MCF 10A (cell line): ENCODE measurements at regions not wholly inside any gene's neighbourhood (a gene's known extent, or its start where the extent isn't known, plus 50 kb on each side); places are given as distances from the start of the nearest gene placed in this dataset.
"Not testable (repeated sequence)": the region's sequence is repeated elsewhere in the genome, so short reads cannot be mapped to it uniquely, and the experiment has no call there.

Experiments used
- BruUV-seq: library from RNA; stranded (reverse); fragments of 400-500 nt; replicated peaks from 2 replicates; lab custom pipeline; 2021; lab: Mats Ljungman, UMichigan
- CTCF ChIA-PET: fragments of 300-600 bp; sonication (Branson Sonifier 250); formaldehyde crosslinking; extraction: SDS; loops from one replicate; lab custom pipeline; 2021; ENCODE audit warnings: antibody characterized with exemption, inconsistent platforms; lab: Yijun Ruan, JAX
- POLR2A ChIA-PET: fragments of 300-600, 350-650 bp; sonication (Branson Sonifier 250); formaldehyde crosslinking; extraction: SDS; loops from one replicate; lab custom pipeline; 2020; ENCODE audit warnings: antibody characterized with exemption, inconsistent platforms; lab: Yijun Ruan, JAX
- DNase-seq: peaks from one replicate; pipeline ENCODE4 v3.0.0-alpha.2; 2018; ENCODE audit not compliant: unreplicated experiment
- H3K27ac Mint-ChIP-seq: one replicate; pipeline ENCODE4 v1.8.0; 2022; ENCODE audit warnings: mild to moderate bottlenecking, low read depth, mixed read lengths; ENCODE audit not compliant: unreplicated experiment
- H3K27me3 Mint-ChIP-seq: one replicate; pipeline ENCODE4 v1.8.0; 2022; ENCODE audit warnings: mixed read lengths; ENCODE audit not compliant: insufficient read depth, unreplicated experiment
- H3K36me3 Mint-ChIP-seq: one replicate; pipeline ENCODE4 v1.8.0; 2022; ENCODE audit warnings: mild to moderate bottlenecking, moderate library complexity, mixed read lengths; ENCODE audit not compliant: insufficient read depth, unreplicated experiment
- H3K4me1 Mint-ChIP-seq: one replicate; pipeline ENCODE4 v1.8.0; 2022; ENCODE audit warnings: mixed read lengths; ENCODE audit not compliant: insufficient read depth, unreplicated experiment
- H3K4me3 Mint-ChIP-seq: one replicate; pipeline ENCODE4 v1.8.0; 2022; ENCODE audit warnings: mild to moderate bottlenecking, moderate library complexity, mixed read lengths; ENCODE audit not compliant: unreplicated experiment
- H3K9me3 Mint-ChIP-seq: one replicate; pipeline ENCODE4 v1.8.0; 2022; ENCODE audit warnings: mixed read lengths; ENCODE audit not compliant: unreplicated experiment
- CTCF ChIP-seq: fragments of 200-600 bp; IDR thresholded peaks from one replicate; pipeline ENCODE4 v1.8.0; 2022; ENCODE audit warnings: antibody characterized with exemption, mild to moderate bottlenecking; ENCODE audit not compliant: unreplicated experiment
- intact Hi-C: fragments of 100-400 bp; cut with micrococcal nuclease; formaldehyde crosslinking; loops from 2 replicates; pipeline ENCODE4 v1.14.1; 2022

DNA sequence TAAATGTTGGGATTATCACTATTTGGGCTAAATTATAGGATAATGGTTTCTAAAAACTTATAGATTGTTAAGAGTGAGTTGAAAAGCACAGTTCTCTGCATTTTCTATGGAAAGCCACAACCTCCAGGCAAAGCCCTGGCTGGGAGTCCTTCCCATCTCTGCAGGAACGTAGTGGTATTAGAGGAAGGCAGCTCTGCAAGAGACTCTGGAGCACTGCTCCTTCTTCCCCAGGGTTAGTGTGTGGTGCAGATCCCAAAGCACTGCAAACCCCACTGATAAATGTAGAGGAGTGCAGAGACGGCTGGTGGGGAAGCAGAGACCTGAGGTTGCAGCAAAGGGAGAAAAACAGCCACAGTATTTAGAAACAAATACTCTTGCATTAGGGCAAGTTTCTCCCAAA lies 225.3 kb downstream of the TINAG start:
- Mint-ChIP-seq H3K4me3 (no peak overlapping the region), H3K36me3 (no peaks in the 10 kb centered on the region), H3K9me3 (no peaks in the 10 kb centered on the region), H3K27ac (no peak overlapping the region), H3K27me3 (no peaks in the 10 kb centered on the region), H3K4me1 (no peaks in the 10 kb centered on the region)
- DNase-seq: no peak
- ChIA-PET POLR2A (no interaction called here), CTCF (no interaction called here)
- intact Hi-C loops: no loop called here
- no peak for TF ChIP-seq CTCF
- BruUV-seq: no TSS peak

GRCh38 chr6:54535568-54535967 lies 227.3 kb downstream of the TINAG start:
- H3K9me3 Mint-ChIP-seq: no peaks in the 10 kb centered on the region
- no peak overlapping the region for H3K27ac Mint-ChIP-seq
- H3K4me1 Mint-ChIP-seq: no peaks in the 10 kb centered on the region
- no peaks in the 10 kb centered on the region for H3K27me3 Mint-ChIP-seq
- no peaks in the 10 kb centered on the region for H3K36me3 Mint-ChIP-seq
- no TSS peak for BruUV-seq
- no peak for DNase-seq
- TF ChIP-seq CTCF: no peak
- intact Hi-C loops: no loop called here
- ChIA-PET CTCF (no interaction called here), POLR2A (interaction anchor here (1.0 kb wide), 1 partner anchor 1571 kb away, joined by 3 read pairs; no protein-coding TSS in a partner anchor)
- no peak overlapping the region for H3K4me3 Mint-ChIP-seq

DNA sequence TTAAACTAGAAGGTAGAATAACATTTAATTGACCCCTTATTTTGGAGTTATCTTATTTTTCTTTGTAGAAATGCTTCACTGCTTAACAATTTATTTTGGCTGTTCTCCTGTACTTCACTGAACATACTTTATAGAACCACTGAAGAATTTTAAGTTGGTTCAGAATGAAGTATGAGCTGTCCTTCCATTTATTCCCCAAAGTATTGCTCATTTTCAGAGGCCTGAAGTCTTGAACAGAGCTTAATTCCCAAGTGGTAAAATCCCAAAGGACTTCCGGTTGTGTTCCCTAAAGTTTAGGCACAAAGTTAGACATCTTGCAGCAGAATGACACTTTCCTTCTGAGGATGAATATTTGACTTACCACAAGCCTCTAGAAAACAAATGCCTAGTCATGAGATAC lies 233.3 kb downstream of the TINAG start:
- no peak for DNase-seq
- BruUV-seq: no TSS peak
- TF ChIP-seq CTCF: no peak
- Mint-ChIP-seq H3K9me3 (no peaks in the 10 kb centered on the region), H3K4me3 (no peak overlapping the region), H3K36me3 (no peaks in the 10 kb centered on the region), H3K27ac (no peak overlapping the region), H3K4me1 (no peaks in the 10 kb centered on the region), H3K27me3 (no peaks in the 10 kb centered on the region)
- ChIA-PET POLR2A (no interaction called here), CTCF (interaction anchor here (0.6 kb wide), 1 partner anchor 287 kb away, joined by 4 read pairs; no protein-coding TSS in a partner anchor)
- intact Hi-C loops: no loop called here

DNA sequence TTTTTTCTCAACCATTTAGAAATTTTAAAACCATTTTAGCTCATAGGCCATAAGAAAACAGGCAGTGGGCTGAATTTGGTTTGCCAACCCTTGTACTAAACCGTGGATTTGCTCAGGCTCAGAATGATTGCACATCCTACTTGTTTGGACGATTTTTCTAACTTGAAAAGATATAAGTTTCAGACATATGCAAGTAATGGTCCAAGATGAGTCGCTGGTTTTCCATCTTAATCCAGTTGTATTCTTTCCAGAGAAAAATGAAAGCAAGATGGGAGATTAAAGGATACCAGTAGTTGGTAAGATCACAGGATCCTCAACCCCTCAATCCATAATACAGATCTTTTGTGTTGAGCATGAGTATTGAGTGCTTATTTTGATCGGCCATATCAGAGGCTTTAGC lies 250.9 kb downstream of the TINAG start:
- H3K4me3 Mint-ChIP-seq: no peak overlapping the region
- POLR2A ChIA-PET: no interaction called here
- no peaks in the 10 kb centered on the region for H3K36me3 Mint-ChIP-seq
- CTCF ChIA-PET: no interaction called here
- peaks cover 18% of the 10 kb centered on the region for H3K9me3 Mint-ChIP-seq
- TF ChIP-seq CTCF: no peak
- no peak overlapping the region for H3K27ac Mint-ChIP-seq
- no peaks in the 10 kb centered on the region for H3K4me1 Mint-ChIP-seq
- BruUV-seq: no TSS peak
- intact Hi-C loops: no loop called here
- no peak for DNase-seq
- H3K27me3 Mint-ChIP-seq: no peaks in the 10 kb centered on the region

- POLR2A ChIA-PET: interaction anchor here (0.8 kb wide), 1 partner anchor 71 kb away, joined by 3 read pairs; no protein-coding TSS in a partner anchor
- H3K4me3 Mint-ChIP-seq, H3K27me3 Mint-ChIP-seq, H3K4me1 Mint-ChIP-seq, intact Hi-C loops, CTCF ChIA-PET, H3K36me3 Mint-ChIP-seq, BruUV-seq, DNase-seq, H3K27ac Mint-ChIP-seq: not testable (repeated sequence)
- peaks cover 12% of the 10 kb centered on the region for H3K9me3 Mint-ChIP-seq
Measured at GRCh38 chr6:54564188-54564587, 255.9 kb downstream of the TINAG start.
